ENCODE measurements at regions not wholly inside any gene's neighbourhood (a gene's known extent, or its start where the extent isn't known, plus 50 kb on each side); places are given as distances from the start of the nearest gene placed in this dataset.
A peak's percentile ranks its signal among the peaks of the same experiment; 100 is the strongest.

- peaks cover 4% of the 10 kb centered on the region for H3K9me3 Mint-ChIP-seq (ENCODE audit: unreplicated experiment)
- H3K4me1 Mint-ChIP-seq (ENCODE audit: unreplicated experiment), result peaks cover 15% of the 10 kb centered on the region
- no peak overlapping the region for H3K4me3 Mint-ChIP-seq (ENCODE audit: unreplicated experiment)
- H3K36me3 Mint-ChIP-seq (ENCODE audit: unreplicated experiment), result peaks cover 3% of the 10 kb centered on the region
- H3K27ac Mint-ChIP-seq (ENCODE audit: unreplicated experiment), result peak overlapping the region; percentile 83
- TF ChIP-seq CTCF (IDR thresholded peaks at IDR 0.05), result no peak
- H3K27me3 Mint-ChIP-seq (ENCODE audit: unreplicated experiment), result no peaks in the 10 kb centered on the region
- DNase-seq (ENCODE audit: extremely low spot score, unreplicated experiment), result no peak
These were observed 96.5 kb upstream of the PRICKLE2 start for GRCh38 chr3:64321747-64322146.

GRCh38 chr3:64319391-64319790, 94.1 kb upstream of the PRICKLE2 start:
- Mint-ChIP-seq H3K4me1 (ENCODE audit: unreplicated experiment) (peaks cover 15% of the 10 kb centered on the region), H3K27me3 (ENCODE audit: unreplicated experiment) (no peaks in the 10 kb centered on the region), H3K27ac (ENCODE audit: unreplicated experiment) (no peak overlapping the region), H3K9me3 (ENCODE audit: unreplicated experiment) (no peaks in the 10 kb centered on the region), H3K4me3 (ENCODE audit: unreplicated experiment) (no peak overlapping the region), H3K36me3 (ENCODE audit: unreplicated experiment) (no peaks in the 10 kb centered on the region)
- no peak for TF ChIP-seq CTCF (IDR thresholded peaks at IDR 0.05)
- no peak for DNase-seq (ENCODE audit: extremely low spot score, unreplicated experiment)

GRCh38 chr3:64318668-64319271, 93.5 kb upstream of the PRICKLE2 start:
- Mint-ChIP-seq H3K36me3 (ENCODE audit: unreplicated experiment) (no peaks in the 10 kb centered on the region), H3K4me3 (ENCODE audit: unreplicated experiment) (no peak overlapping the region), H3K9me3 (ENCODE audit: unreplicated experiment) (no peaks in the 10 kb centered on the region), H3K27me3 (ENCODE audit: unreplicated experiment) (no peaks in the 10 kb centered on the region), H3K27ac (ENCODE audit: unreplicated experiment) (no peak overlapping the region), H3K4me1 (ENCODE audit: unreplicated experiment) (peaks cover 15% of the 10 kb centered on the region)
- DNase-seq (ENCODE audit: extremely low spot score, unreplicated experiment), result no peak
- no peak for TF ChIP-seq CTCF (IDR thresholded peaks at IDR 0.05)

GRCh38 chr3:64318001-64318400, 92.7 kb upstream of the PRICKLE2 start:
- DNase-seq (ENCODE audit: extremely low spot score, unreplicated experiment), result no peak
- no peaks in the 10 kb centered on the region for H3K9me3 Mint-ChIP-seq (ENCODE audit: unreplicated experiment)
- H3K4me1 Mint-ChIP-seq (ENCODE audit: unreplicated experiment), result peaks cover 15% of the 10 kb centered on the region
- no peak overlapping the region for H3K27ac Mint-ChIP-seq (ENCODE audit: unreplicated experiment)
- H3K27me3 Mint-ChIP-seq (ENCODE audit: unreplicated experiment), result no peaks in the 10 kb centered on the region
- TF ChIP-seq CTCF (IDR thresholded peaks at IDR 0.05), result no peak
- no peak overlapping the region for H3K4me3 Mint-ChIP-seq (ENCODE audit: unreplicated experiment)
- H3K36me3 Mint-ChIP-seq (ENCODE audit: unreplicated experiment), result no peaks in the 10 kb centered on the region

GRCh38 chr3:64316971-64317370, 91.7 kb upstream of the PRICKLE2 start:
- H3K4me3 Mint-ChIP-seq (ENCODE audit: unreplicated experiment), result no peak overlapping the region
- no peak for DNase-seq (ENCODE audit: extremely low spot score, unreplicated experiment)

More at GRCh38 chr3:64316971-64317370, 91.7 kb upstream of the PRICKLE2 start:
- Mint-ChIP-seq H3K9me3 (ENCODE audit: unreplicated experiment) (no peaks in the 10 kb centered on the region), H3K4me1 (ENCODE audit: unreplicated experiment) (peaks cover 9% of the 10 kb centered on the region), H3K36me3 (ENCODE audit: unreplicated experiment) (no peaks in the 10 kb centered on the region), H3K27ac (ENCODE audit: unreplicated experiment) (no peak overlapping the region), H3K27me3 (ENCODE audit: unreplicated experiment) (no peaks in the 10 kb centered on the region)
- TF ChIP-seq CTCF (IDR thresholded peaks at IDR 0.05), result no peak
